ENCODE measurements at regions not wholly inside any gene's neighbourhood (a gene's known extent, or its start where the extent isn't known, plus 50 kb on each side); places are given as distances from the start of the nearest gene placed in this dataset.

GRCh38 chr12:126108247-126108646 lies 1043.0 kb downstream of the AACS start:
- Histone ChIP-seq H3K23ac (ENCODE audit: insufficient read length, low read depth, low read length) (no peak overlapping the region), H3K56ac (ENCODE audit: insufficient read length, low read depth, low read length) (no peak overlapping the region), H2BK120ac (ENCODE audit: low read depth, low read length, poor library complexity, severe bottlenecking) (no peak overlapping the region), H4K91ac (ENCODE audit: insufficient read length, low read depth, low read length) (no peak overlapping the region), H2BK5ac (ENCODE audit: insufficient read length, low read length) (no peak overlapping the region), H4K5ac (ENCODE audit: insufficient read length, low read depth, low read length) (no peak overlapping the region), H2BK12ac (ENCODE audit: insufficient read length, low read depth, low read length) (no peak overlapping the region), H3K27me3 (ENCODE audit: insufficient read depth, low read length) (no peaks in the 10 kb centered on the region; the same call in 1 of the 2 replicates), H3K9ac (ENCODE audit: extremely low read depth, insufficient read length, low read length) (no peak overlapping the region), H2AFZ (ENCODE audit: low read length) (no peak overlapping the region), H3K14ac (ENCODE audit: insufficient read depth, low read length) (no peak overlapping the region), H3K18ac (ENCODE audit: insufficient read length, low read depth, low read length) (no peak overlapping the region), H2BK20ac (ENCODE audit: low read depth, low read length, poor library complexity, severe bottlenecking) (no peak overlapping the region), H3K9me3 (ENCODE audit: control insufficient read depth, low read depth, low read length) (no peaks in the 10 kb centered on the region), H3K79me1 (ENCODE audit: insufficient read depth, low read depth, low read length, poor library complexity, severe bottlenecking) (no peaks in the 10 kb centered on the region), H2BK15ac (ENCODE audit: low read depth, low read length) (no peak overlapping the region), H2AK5ac (ENCODE audit: insufficient read length, low read length) (no peak overlapping the region), H4K20me1 (ENCODE audit: control insufficient read depth, insufficient read depth, insufficient read length) (no peaks in the 10 kb centered on the region), H3K4ac (ENCODE audit: low read depth, low read length) (no peak overlapping the region), H3T11ph (ENCODE audit: low read length) (no peak overlapping the region), H3K4me2 (ENCODE audit: insufficient read depth, insufficient read length, low read length) (no peak overlapping the region), H3K79me2 (ENCODE audit: insufficient read depth, low read length) (no peaks in the 10 kb centered on the region), H3K27ac (ENCODE audit: insufficient read length, low read depth, low read length) (no peak overlapping the region), H3K23me2 (ENCODE audit: insufficient read length, low read depth, low read length, poor library complexity, severe bottlenecking) (no peaks in the 10 kb centered on the region), H4K8ac (replicated peaks; ENCODE audit: insufficient read length, low read depth, low read length) (no peak overlapping the region), H3K4me1 (ENCODE audit: insufficient read depth, low read length) (no peaks in the 10 kb centered on the region)
- no peak overlapping the region for H3K4me3 Mint-ChIP-seq
- no peak for TF ChIP-seq CTCF (conservative IDR thresholded peaks at IDR 0.05)
- H3K9me3 Mint-ChIP-seq, result peaks cover 4 to 5% of the 10 kb centered on the region in 2 experiments
- H3K36me3 Mint-ChIP-seq (ENCODE audit: insufficient read depth in 1 of 3, low read depth in 3 of 3), result 0 out of 7 replicates have a peak, but pooled peaks cover 0 to 4% (median 0%) of the 10 kb centered on the region in 3 experiments
- peaks cover 27% of the 10 kb centered on the region for H3K27me3 Mint-ChIP-seq (ENCODE audit: low read depth)
- no CpG with 5 or more reads among the region's 3 CpGs for WGBS (ENCODE audit: extremely low coverage, insufficient read length, low lambda C conversion rate)
- peaks cover 20 to 27% of the 10 kb centered on the region in 2 experiments for H3K4me1 Mint-ChIP-seq
- no peak for DNase-seq
- H3K27ac Mint-ChIP-seq, result no peak overlapping the region; a peak in 2 of 7 replicates

All from H9 (cell line).